ENCODE measurements at regions not wholly inside any gene's neighbourhood (a gene's known extent, or its start where the extent isn't known, plus 50 kb on each side); places are given as distances from the start of the nearest gene placed in this dataset.
A peak's percentile ranks its signal among the peaks of the same experiment; 100 is the strongest.

- DNase-seq (ENCODE audit: low spot score) = no peak
These were observed 431.2 kb upstream of the FBXO33 start for GRCh38 chr14:39863441-39863840.

DNA sequence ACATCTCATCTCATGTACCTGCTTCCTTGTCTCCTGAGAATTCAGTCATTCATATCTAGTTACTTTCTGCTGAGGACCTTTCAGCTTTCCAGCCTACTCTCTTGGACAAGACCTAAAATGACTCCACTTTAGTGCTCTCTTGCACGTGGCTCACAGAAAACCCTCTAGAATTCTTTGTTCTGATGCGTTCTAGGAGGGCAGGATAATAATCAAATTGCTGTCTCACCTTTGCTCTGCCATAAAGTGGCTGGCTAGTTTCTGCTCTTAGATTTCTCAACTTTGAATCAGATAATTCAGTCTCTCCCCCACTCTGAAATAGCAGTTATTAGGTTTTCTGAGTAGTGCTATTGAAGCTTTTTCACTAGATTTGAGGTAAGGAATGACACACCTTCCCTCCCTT lies 429.5 kb upstream of the FBXO33 start:
- DNase-seq (ENCODE audit: low spot score) = no peak

DNA sequence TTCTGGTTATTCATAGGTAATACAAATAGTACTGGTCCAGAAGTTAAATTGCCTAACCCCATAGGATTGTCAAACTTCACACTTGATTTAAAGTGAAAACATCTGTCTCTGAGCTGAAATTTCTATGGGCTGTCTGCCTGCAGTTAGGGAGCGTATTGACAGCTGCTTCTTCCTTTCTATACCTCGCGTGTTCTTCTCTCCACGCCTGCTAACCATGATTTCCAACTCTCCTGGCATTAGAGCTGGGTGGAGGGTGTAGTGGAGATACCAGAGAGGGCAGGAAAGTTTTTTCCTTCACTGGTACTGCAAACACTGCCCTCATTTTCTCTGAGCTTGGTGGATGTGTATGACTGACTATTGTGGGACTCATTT lies 429.0 kb upstream of the FBXO33 start:
- no peak for DNase-seq (ENCODE audit: low spot score)

DNA sequence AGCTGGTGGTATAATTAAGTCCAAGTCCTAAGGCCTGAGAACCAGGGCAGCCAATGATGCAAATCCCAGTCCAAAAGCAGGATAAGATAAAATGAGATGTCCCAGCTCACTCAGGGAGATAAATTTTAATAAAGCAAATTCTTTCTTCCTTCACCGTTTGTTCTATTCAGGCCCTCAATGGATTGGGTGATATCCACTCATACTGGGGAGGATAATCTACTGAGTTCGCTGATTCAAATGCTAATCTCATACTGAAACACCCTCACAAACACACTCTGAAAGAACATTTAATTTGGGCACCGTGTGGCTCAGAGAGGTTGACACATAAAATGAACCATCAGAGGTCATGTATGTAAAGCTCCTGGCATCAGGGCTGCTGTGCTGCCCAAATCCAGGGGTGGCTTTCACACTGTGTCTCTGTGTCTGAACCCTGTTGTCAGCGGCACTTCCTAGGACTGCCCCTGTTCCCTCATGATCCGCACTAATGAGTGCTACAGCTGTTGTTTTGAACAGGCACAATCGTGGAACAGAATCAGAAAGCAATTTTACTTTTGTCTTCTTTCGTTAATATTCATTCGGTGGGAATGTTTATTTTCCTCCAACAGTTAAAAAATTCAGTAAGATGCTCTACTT lies 428.5 kb upstream of the FBXO33 start:
- DNase-seq (ENCODE audit: low spot score) = no peak

DNA sequence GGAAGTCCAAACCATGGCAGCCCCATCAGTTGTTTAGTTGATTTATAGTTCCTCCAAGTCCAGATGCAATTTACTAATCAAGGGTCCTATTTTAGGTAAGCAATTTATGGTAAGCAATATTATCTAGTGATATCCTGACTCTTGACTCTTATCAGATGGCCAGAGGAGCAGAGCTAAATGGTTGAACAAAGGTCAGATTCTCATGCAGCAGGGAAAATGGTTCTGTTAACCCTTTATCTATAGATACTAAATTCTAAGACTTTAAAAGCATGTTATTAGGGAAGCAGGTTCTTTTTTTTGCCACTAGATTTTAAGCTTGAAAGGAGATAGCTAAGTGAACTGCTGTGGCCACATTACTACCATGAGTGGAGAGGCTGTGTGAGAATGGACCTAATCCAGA lies 427.1 kb upstream of the FBXO33 start:
- no peak for DNase-seq (ENCODE audit: low spot score)

GRCh38 chr14:39857376-39858055 lies 425.3 kb upstream of the FBXO33 start:
- DNase-seq (ENCODE audit: low spot score) = no peak

DNA sequence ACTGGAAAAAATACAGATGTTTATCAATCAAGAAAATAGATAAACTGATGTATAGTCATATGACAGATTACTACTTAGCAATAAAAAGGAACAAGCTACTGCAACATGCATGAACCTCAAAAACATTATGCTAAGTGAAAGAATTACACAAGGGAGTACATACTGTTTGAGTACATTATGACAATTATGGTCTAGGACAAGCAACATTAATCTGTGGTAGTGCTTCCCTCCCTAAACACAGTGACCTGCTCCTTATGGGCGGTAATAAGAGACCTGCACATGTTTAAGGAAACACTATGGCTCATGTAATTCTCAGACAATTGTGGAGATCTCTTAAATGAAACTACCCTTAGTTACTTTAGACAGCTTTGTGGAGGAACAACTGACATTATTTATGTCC lies 421.2 kb upstream of the FBXO33 start:
- no peak for DNase-seq (ENCODE audit: low spot score)

DNA sequence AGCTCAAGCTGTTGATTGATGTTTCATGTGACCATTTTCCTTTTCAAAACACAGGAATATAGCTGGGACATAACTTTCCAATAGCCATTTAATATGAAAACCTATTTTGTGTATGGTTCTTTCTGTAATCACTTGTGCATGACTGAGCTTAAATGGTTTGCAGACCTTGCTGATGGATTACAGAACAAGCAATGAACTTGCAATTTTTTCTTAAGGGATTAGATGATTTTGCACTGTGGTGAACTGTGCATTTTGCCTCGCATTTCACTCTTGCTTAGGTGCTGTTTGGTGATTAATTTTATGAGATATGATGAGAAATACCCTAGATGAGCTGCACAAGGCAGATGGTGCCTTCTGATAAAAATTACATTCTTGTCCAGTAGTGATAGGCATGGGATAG lies 419.0 kb upstream of the FBXO33 start:
- no peak for DNase-seq (ENCODE audit: low spot score)

DNA sequence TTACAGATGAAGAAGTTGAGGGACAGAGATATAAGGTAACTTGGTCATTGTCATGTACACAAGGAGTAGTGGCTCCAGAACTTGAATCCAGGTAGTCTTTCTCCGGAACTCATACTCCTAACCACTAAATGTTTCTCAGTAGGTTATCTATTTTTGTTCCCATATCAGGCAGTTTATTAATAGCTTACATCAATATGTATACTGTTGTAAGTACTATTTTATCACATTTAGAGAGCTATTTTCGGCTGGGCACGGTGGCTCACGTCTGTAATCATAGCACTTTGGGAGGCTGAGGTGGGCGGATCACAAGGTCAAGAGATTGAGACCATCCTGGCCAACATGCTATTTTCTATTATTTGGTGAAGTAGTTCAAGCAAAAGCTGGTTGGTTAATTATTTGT lies 415.6 kb upstream of the FBXO33 start:
- DNase-seq (ENCODE audit: low spot score) = no peak

DNA sequence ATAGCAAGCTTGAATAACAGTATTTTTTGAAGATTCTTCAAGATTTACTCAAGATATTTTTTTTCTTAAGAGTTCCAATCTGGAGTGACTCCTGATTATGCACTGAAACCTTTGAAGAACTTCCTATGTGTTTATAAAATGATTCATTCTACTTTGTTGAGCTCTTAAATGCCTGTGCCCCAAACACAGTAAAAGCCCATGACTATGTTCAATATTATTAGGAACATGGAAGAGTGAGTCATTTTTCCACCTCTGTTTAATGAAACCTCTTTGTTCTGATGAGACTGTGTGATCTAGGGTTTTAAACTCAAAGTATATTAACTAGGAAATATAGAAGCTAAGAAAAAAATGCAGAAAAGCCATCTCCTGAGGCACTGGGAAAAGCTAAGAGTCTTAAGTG lies 415.0 kb upstream of the FBXO33 start:
- peak; percentile 30 for DNase-seq (ENCODE audit: low spot score)

GRCh38 chr14:39843881-39844280 lies 411.6 kb upstream of the FBXO33 start:
- DNase-seq (ENCODE audit: low spot score) = no peak

DNA sequence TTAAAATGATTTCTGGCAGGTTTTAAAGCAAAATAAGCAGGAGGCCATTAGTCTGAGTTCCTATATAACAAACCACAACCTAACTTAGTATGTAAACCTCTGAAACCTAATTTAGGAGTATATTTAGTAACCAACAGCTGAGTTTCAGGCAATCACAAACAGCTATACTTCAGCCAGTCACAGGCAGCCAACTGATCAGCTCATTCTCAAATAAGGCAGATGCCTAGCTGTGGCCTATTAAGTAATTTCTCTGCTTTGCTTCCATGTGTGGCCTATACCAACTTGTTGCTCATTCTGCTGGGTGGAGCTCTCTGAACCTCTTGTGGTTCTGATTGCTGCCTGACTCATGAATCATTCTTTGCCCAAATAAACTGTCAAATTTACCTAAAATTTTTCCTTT lies 408.9 kb upstream of the FBXO33 start:
- DNase-seq (ENCODE audit: low spot score) = no peak

GRCh38 chr14:39827901-39828655 lies 395.8 kb upstream of the FBXO33 start:
- no peak for DNase-seq (ENCODE audit: low spot score)

- DNase-seq (ENCODE audit: low spot score) = no peak
These were observed 380.5 kb upstream of the FBXO33 start for GRCh38 chr14:39812532-39813320.

DNA sequence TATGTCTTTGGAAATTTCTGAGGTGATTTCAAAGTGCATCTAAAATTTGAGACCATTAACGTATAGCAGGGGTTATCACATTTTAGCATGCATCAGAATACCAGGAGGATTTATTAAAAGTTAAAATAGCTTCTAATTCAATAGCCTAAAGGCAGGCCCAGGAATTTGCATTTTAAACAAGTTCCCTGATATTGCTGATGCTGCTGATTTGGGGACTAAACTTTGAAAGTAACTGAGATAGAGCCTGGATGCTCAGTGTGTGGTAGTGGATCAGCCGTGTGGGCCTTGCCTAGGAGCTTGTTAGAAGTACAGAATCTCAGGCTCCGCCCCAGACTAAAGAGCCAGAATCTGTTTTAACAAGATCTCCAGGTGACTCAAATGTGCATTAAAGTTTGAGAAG lies 375.0 kb upstream of the FBXO33 start:
- no peak for DNase-seq (ENCODE audit: low spot score)

DNA sequence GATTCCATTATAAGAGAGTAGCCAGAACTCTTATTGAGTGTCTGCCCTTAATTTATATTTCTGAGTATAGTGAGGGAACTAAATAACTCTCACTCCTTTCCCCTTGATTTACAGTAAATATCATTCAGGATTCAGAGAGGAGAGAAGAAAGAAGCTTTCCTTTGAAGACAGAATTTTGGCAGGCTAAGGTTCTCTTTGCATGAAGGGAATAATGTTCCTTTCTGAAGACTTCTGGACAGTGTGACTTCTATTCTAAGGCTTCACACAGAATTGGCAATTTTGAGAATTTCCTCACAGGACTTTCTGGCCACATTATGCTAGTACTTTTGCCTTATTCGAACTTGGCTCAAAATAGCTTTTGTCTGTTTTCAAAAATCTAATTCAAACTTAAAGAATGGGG lies 352.2 kb upstream of the FBXO33 start:
- DNase-seq (ENCODE audit: low spot score) = no peak

- DNase-seq (ENCODE audit: low spot score) = no peak
These were observed 349.2 kb upstream of the FBXO33 start for GRCh38 chr14:39781466-39781865.

DNA sequence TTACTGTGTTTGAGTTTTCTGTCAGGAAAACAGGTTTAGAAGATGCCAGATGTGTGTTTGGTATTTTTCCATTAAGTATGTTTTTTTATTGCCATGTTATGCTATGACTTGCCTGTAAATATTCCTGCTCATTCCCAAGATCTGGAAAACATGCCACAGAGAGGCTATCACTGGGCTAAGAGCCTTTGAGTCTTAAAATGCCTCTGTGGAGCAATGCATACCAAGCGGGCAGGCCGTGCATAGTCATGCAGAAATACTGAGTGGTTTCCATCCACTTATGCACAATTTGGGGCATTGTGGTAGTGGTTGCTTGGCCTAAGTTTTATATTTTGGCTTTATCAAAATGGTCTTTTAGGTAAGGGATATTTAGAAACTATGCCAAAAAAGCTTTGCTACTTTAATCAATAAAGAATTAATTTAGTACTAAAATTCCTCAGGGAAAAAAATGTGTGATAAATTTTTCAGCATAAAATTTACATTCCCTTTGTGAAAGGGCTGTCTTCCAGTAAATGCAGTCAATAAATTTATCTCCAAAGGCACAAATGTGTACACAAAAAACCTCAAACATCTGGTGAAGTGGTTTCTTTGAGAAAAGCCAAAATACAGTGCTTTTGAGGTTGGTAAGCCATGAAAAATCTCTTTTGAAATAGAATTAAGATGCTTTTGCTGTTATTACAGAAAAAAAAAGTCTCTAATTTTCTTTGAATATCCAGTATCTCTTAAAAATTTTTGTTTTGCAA lies 341.3 kb upstream of the FBXO33 start:
- DNase-seq (ENCODE audit: low spot score) = no peak

GRCh38 chr14:39772627-39773026 lies 340.4 kb upstream of the FBXO33 start:
- DNase-seq (ENCODE audit: low spot score) = no peak

DNA sequence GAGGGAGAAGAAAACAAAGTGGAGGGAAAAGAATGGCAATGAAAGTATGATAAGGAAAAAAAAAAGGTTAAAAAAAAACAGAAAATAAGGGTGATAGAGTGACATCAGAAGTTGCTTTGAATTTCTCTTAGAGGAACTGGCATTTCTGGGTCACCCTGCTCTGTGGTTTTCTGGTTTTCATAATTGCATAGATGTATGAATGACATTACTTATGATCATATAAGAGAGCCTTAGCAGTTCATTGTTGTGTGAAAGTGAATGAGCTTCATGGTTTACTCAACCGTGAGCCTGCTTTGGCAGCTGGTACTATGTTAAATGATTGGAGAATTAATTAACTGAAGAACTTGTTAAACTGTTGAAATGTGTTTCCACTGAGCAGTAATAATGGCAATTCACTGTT lies 336.4 kb upstream of the FBXO33 start:
- DNase-seq (ENCODE audit: low spot score) = no peak

GRCh38 chr14:39766397-39767000 lies 334.3 kb upstream of the FBXO33 start:
- no peak for DNase-seq (ENCODE audit: low spot score)

DNA sequence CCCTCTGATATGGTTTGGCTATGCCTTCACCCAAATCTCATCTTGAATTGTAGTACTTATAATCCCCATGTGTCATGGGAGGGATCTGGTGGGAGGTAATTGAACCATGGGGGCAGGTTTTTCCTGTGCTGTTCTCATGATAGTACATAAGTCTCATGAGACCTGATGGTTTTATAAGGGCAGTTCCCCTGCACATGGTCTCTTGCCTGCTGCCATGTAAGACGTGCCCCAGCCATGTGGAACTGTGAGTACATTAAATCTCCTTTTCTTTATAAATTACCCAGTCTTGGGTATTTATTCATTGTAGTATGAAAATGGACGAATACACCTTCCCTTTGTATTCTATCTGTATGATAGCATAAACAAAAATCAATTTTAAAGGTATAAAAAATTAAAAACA lies 333.4 kb upstream of the FBXO33 start:
- DNase-seq (ENCODE audit: low spot score) = no peak
